ENCODE measurements at regions not wholly inside any gene's neighbourhood (a gene's known extent, or its start where the extent isn't known, plus 50 kb on each side); places are given as distances from the start of the nearest gene placed in this dataset.
A peak's percentile ranks its signal among the peaks of the same experiment; 100 is the strongest.

- Histone ChIP-seq H3K27ac (no peak overlapping the region), H3K4me3 (no peak overlapping the region)
- no peak for DNase-seq (ENCODE audit: low spot score)
- no peak for TF ChIP-seq CTCF (IDR thresholded peaks at IDR 0.05)
Observed at GRCh38 chr10:94197241-94197640, 165.5 kb downstream of the NOC3L start.

- DNase-seq (ENCODE audit: low spot score): no peak
- Histone ChIP-seq H3K27ac (no peak overlapping the region), H3K4me3 (no peak overlapping the region)
- TF ChIP-seq CTCF (IDR thresholded peaks at IDR 0.05): no peak
Observed at GRCh38 chr10:94198324-94198723, 164.4 kb downstream of the NOC3L start.

GRCh38 chr10:94199565-94199964, 163.2 kb downstream of the NOC3L start:
- Histone ChIP-seq H3K4me3 (no peak overlapping the region), H3K27ac (no peak overlapping the region)
- TF ChIP-seq CTCF (IDR thresholded peaks at IDR 0.05): no peak
- no peak for DNase-seq (ENCODE audit: low spot score)

GRCh38 chr10:94200146-94200837, 162.4 kb downstream of the NOC3L start:
- no peak overlapping the region for H3K27ac ChIP-seq
- no peak overlapping the region for H3K4me3 ChIP-seq
- no peak for TF ChIP-seq CTCF (IDR thresholded peaks at IDR 0.05)
- DNase-seq (ENCODE audit: low spot score): no peak

GRCh38 chr10:94205396-94205831, 157.3 kb downstream of the NOC3L start:
- no peak overlapping the region for H3K27ac ChIP-seq

GRCh38 chr10:94206176-94206575, 156.6 kb downstream of the NOC3L start:
- Histone ChIP-seq H3K4me3 (no peak overlapping the region), H3K27ac (no peak overlapping the region)
- no peak for DNase-seq (ENCODE audit: low spot score)
- TF ChIP-seq CTCF (IDR thresholded peaks at IDR 0.05): no peak

More at GRCh38 chr10:94205396-94205831, 157.3 kb downstream of the NOC3L start:
- no peak overlapping the region for H3K4me3 ChIP-seq
- no peak for TF ChIP-seq CTCF (IDR thresholded peaks at IDR 0.05)
- no peak for DNase-seq (ENCODE audit: low spot score)

- DNase-seq (ENCODE audit: low spot score): no peak
- H3K4me3 ChIP-seq: no peak overlapping the region
- TF ChIP-seq CTCF (IDR thresholded peaks at IDR 0.05): no peak
- H3K27ac ChIP-seq: peak overlapping the region in 1 of 2 donors; percentile 71
Observed at GRCh38 chr10:94208315-94208714, 154.4 kb downstream of the NOC3L start.

Measured in coronary artery (tissue), 2 donors.